Esophagus squamous epithelium (tissue), 4 donors: ENCODE measurements at regions not wholly inside any gene's neighbourhood (a gene's known extent, or its start where the extent isn't known, plus 50 kb on each side); places are given as distances from the start of the nearest gene placed in this dataset.

Experiments
- POLR2A ChIP-seq, 4 donors: fragments of 450-650 bp; IDR thresholded peaks; one replicate each; pipeline ENCODE4 v1.6.1; 2017; ENCODE audit warnings: antibody characterized with exemption in 4 of 4, mild to moderate bottlenecking in 4 of 4, moderate library complexity in 3 of 4
- TF ChIP-seq, protein P1 (sequence below), 6 experiments: fragments of 450-650 bp in 4 of 6; fragments of 200-600 bp in 2 of 6; sonication (generic) in 2 of 6; IDR thresholded peaks; one replicate each; pipeline ENCODE4 v1.5.1; 2016 to 2019; ENCODE audit warnings: antibody characterized with exemption in 6 of 6, mild to moderate bottlenecking in 4 of 6, moderate library complexity in 4 of 6

DNA sequence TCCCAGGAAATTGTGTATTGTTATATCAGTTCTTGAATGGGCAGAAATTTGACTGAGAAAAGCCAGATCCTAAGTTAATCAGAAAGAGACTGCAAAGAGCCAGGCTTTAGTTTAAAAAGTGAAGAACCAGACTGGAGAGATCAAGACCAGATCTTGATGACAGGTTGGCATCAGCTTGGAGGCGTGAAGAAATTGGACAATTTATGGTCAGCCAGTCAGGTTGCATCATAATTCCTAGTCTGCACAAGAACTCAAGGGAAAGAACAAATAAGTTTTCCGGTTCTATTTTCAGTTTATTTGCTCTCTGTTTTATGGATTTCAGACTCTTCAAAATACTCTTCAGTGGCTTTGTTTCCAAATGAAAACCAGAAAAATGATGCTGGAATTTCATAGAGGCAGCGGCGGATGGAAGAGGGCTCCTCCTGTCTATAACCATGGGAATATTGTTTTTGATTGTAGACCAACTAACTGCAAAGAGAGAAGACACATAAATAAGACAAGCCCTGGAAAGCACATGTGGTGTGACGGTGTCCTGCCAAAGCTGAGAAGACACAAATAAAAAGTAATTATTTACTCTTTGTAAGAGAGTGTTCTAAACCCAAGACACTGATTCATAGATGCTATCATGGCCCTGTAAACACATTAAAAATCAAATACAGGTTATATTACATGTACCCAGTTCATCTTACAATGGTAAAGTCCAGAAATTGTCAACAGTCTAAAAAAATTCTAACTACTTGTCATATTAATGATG is 91.7 kb downstream of the PCTP start:
- TF ChIP-seq, protein P1, sequence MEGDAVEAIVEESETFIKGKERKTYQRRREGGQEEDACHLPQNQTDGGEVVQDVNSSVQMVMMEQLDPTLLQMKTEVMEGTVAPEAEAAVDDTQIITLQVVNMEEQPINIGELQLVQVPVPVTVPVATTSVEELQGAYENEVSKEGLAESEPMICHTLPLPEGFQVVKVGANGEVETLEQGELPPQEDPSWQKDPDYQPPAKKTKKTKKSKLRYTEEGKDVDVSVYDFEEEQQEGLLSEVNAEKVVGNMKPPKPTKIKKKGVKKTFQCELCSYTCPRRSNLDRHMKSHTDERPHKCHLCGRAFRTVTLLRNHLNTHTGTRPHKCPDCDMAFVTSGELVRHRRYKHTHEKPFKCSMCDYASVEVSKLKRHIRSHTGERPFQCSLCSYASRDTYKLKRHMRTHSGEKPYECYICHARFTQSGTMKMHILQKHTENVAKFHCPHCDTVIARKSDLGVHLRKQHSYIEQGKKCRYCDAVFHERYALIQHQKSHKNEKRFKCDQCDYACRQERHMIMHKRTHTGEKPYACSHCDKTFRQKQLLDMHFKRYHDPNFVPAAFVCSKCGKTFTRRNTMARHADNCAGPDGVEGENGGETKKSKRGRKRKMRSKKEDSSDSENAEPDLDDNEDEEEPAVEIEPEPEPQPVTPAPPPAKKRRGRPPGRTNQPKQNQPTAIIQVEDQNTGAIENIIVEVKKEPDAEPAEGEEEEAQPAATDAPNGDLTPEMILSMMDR (IDR thresholded peaks at IDR 0.05) = no peak
- no peak for TF ChIP-seq POLR2A (IDR thresholded peaks at IDR 0.05)
